ENCODE measurements at regions not wholly inside any gene's neighbourhood (a gene's known extent, or its start where the extent isn't known, plus 50 kb on each side); places are given as distances from the start of the nearest gene placed in this dataset.

DNA sequence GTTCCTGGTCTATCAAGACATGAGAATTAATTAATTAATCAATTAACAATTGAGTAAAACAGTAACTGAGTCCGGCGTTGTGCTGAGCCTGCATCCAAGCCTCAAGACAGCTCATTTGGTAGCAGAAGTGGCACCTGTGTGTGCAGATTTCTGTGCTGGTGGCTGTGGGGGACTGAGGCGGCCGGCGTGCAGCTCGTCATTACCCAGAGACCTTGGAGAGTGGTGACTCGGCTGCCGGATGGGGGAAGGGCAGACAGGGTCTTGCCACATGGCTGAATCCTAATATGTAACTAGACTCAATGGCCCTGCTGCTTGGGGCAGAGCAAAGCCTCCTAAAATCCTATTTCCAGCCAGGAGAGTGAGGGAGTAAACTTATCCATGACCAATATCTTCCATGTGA is 510.2 kb downstream of the TCERG1L start:
- Histone ChIP-seq H4K8ac (ENCODE audit: low read length) (no peak overlapping the region), H3K36me3 (ENCODE audit: control insufficient read depth in 1 of 2, insufficient read depth in 2 of 2, low read depth in 1 of 2, low read length in 2 of 2) (no peaks in the 10 kb centered on the region), H3K18ac (ENCODE audit: low read depth in 1 of 2, low read length in 2 of 2) (no peak overlapping the region), H3K4me1 (ENCODE audit: control insufficient read depth, insufficient read depth, low read depth, low read length) (no peaks in the 10 kb centered on the region), H3K4ac (ENCODE audit: low read depth in 1 of 2, low read length in 2 of 2) (no peak overlapping the region), H2BK120ac (ENCODE audit: low read depth, low read length) (no peak overlapping the region), H3K23ac (ENCODE audit: low read length in 2 of 2) (no peak overlapping the region), H4K91ac (ENCODE audit: low read length) (no peak overlapping the region), H2BK5ac (ENCODE audit: low read depth, low read length, poor library complexity, severe bottlenecking) (no peak overlapping the region), H3K4me2 (ENCODE audit: low read length, poor library complexity, severe bottlenecking) (no peak overlapping the region), H2AK5ac (ENCODE audit: low read length, severe bottlenecking) (no peak overlapping the region), H3K9ac (ENCODE audit: low read length) (no peak overlapping the region), H3K27ac (ENCODE audit: low read length, poor library complexity, severe bottlenecking) (no peak overlapping the region), H3K14ac (ENCODE audit: low read length in 2 of 2) (no peak overlapping the region), H3K4me3 (ENCODE audit: insufficient read depth in 1 of 2, low read depth in 1 of 2, low read length in 2 of 2) (no peak overlapping the region), H2AFZ (ENCODE audit: low read depth, low read length) (no peak overlapping the region), H2BK12ac (ENCODE audit: low read length in 2 of 2) (no peak overlapping the region), H2BK15ac (ENCODE audit: low read depth, poor library complexity, severe bottlenecking) (no peak overlapping the region), H3K9me3 (ENCODE audit: control insufficient read depth, low read length) (peaks cover 8% of the 10 kb centered on the region), H3K79me1 (replicated peaks; ENCODE audit: low read length, poor library complexity, severe bottlenecking) (no peaks in the 10 kb centered on the region), H3K27me3 (ENCODE audit: control insufficient read depth in 1 of 2, insufficient read depth in 1 of 2, low read length in 2 of 2) (no peaks in the 10 kb centered on the region)
- WGBS, result 83% methylated on average over 8 of the region's 8 CpGs
- no peak for DNase-seq

DNA sequence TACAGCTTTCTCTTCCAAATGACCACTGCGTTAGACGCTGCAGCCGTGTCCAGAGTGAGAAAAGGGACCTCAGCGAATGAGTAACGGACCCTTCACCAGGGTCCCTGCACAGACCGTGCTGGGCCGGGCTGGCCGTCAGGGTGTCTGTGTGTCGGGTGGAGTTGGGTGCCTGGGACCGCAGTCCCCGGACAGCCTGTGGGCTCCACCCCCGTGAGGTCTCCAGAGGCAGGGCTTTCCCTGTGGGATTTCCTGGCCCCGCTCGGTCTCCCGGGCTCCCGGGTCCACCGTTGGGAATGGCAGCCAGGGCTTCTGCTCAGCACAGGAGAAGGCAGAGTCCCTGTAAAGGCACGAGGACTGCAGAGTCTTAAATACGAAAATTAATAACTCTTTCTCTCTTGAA is 509.7 kb downstream of the TCERG1L start:
- Histone ChIP-seq H3K79me1 (replicated peaks; ENCODE audit: low read length, poor library complexity, severe bottlenecking) (no peaks in the 10 kb centered on the region), H3K4me2 (ENCODE audit: low read length, poor library complexity, severe bottlenecking) (no peak overlapping the region), H3K4ac (ENCODE audit: low read depth in 1 of 2, low read length in 2 of 2) (no peak overlapping the region), H2BK5ac (ENCODE audit: low read depth, low read length, poor library complexity, severe bottlenecking) (no peak overlapping the region), H3K36me3 (ENCODE audit: control insufficient read depth in 1 of 2, insufficient read depth in 2 of 2, low read depth in 1 of 2, low read length in 2 of 2) (no peaks in the 10 kb centered on the region), H3K18ac (ENCODE audit: low read depth in 1 of 2, low read length in 2 of 2) (no peak overlapping the region), H4K91ac (ENCODE audit: low read length) (no peak overlapping the region), H3K9ac (ENCODE audit: low read length) (no peak overlapping the region), H3K27ac (ENCODE audit: low read length, poor library complexity, severe bottlenecking) (no peak overlapping the region), H2BK120ac (ENCODE audit: low read depth, low read length) (no peak overlapping the region), H2BK15ac (ENCODE audit: low read depth, poor library complexity, severe bottlenecking) (no peak overlapping the region), H3K14ac (ENCODE audit: low read length in 2 of 2) (no peak overlapping the region), H2BK12ac (ENCODE audit: low read length in 2 of 2) (no peak overlapping the region), H2AK5ac (ENCODE audit: low read length, severe bottlenecking) (no peak overlapping the region), H4K8ac (ENCODE audit: low read length) (no peak overlapping the region), H3K4me3 (ENCODE audit: insufficient read depth in 1 of 2, low read depth in 1 of 2, low read length in 2 of 2) (no peak overlapping the region), H3K23ac (ENCODE audit: low read length in 2 of 2) (no peak overlapping the region), H3K9me3 (ENCODE audit: control insufficient read depth, low read length) (peaks cover 8% of the 10 kb centered on the region), H3K4me1 (ENCODE audit: control insufficient read depth, insufficient read depth, low read depth, low read length) (no peaks in the 10 kb centered on the region), H2AFZ (ENCODE audit: low read depth, low read length) (no peak overlapping the region), H3K27me3 (ENCODE audit: control insufficient read depth in 1 of 2, insufficient read depth in 1 of 2, low read length in 2 of 2) (no peaks in the 10 kb centered on the region)
- WGBS, result 89% methylated on average over 17 of the region's 19 CpGs
- DNase-seq, result no peak

DNA sequence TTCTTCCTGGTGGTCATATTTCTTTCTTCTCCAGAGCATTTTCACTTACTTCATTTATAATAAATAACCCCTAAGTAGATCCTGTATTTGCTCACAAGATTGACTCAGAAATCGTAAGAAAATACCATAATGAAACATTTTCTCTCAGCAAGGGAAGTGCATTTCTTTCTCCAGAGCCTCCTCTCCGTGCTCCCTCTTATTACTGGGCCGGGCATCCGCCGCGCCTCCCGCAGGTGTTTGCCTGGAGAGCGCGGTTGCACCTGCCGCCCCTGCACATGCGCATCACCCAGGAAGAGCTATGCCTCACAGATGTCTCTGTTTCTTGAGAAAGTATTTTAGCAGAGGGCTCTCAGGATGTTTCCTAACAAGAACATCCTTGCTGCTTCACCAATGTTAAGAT is 509.2 kb downstream of the TCERG1L start:
- H2BK12ac ChIP-seq (ENCODE audit: low read length in 2 of 2), result no peak overlapping the region
- H3K4me3 ChIP-seq (ENCODE audit: insufficient read depth in 1 of 2, low read depth in 1 of 2, low read length in 2 of 2), result no peak overlapping the region
- H3K4me2 ChIP-seq (ENCODE audit: low read length, poor library complexity, severe bottlenecking), result no peak overlapping the region
- H3K79me1 ChIP-seq (replicated peaks; ENCODE audit: low read length, poor library complexity, severe bottlenecking), result no peaks in the 10 kb centered on the region
- no peak for DNase-seq
- H3K9ac ChIP-seq (ENCODE audit: low read length), result no peak overlapping the region
- H3K36me3 ChIP-seq (ENCODE audit: control insufficient read depth in 1 of 2, insufficient read depth in 2 of 2, low read depth in 1 of 2, low read length in 2 of 2), result no peaks in the 10 kb centered on the region
- no peak overlapping the region for H3K14ac ChIP-seq (ENCODE audit: low read length in 2 of 2)
- H4K8ac ChIP-seq (ENCODE audit: low read length), result no peak overlapping the region
- H3K18ac ChIP-seq (ENCODE audit: low read depth in 1 of 2, low read length in 2 of 2), result no peak overlapping the region
- no peak overlapping the region for H2BK15ac ChIP-seq (ENCODE audit: low read depth, poor library complexity, severe bottlenecking)
- WGBS, result 83% methylated on average over 10 of the region's 11 CpGs
- H3K27me3 ChIP-seq (ENCODE audit: control insufficient read depth in 1 of 2, insufficient read depth in 1 of 2, low read length in 2 of 2), result no peaks in the 10 kb centered on the region
- H4K91ac ChIP-seq (ENCODE audit: low read length), result no peak overlapping the region
- no peak overlapping the region for H3K4ac ChIP-seq (ENCODE audit: low read depth in 1 of 2, low read length in 2 of 2)
- H2AFZ ChIP-seq (ENCODE audit: low read depth, low read length), result no peak overlapping the region
- no peak overlapping the region for H3K23ac ChIP-seq (ENCODE audit: low read length in 2 of 2)
- no peak overlapping the region for H2BK120ac ChIP-seq (ENCODE audit: low read depth, low read length)
- H3K9me3 ChIP-seq (ENCODE audit: control insufficient read depth, low read length), result peaks cover 8% of the 10 kb centered on the region
- no peak overlapping the region for H3K27ac ChIP-seq (ENCODE audit: low read length, poor library complexity, severe bottlenecking)
- H3K4me1 ChIP-seq (ENCODE audit: control insufficient read depth, insufficient read depth, low read depth, low read length), result no peaks in the 10 kb centered on the region
- no peak overlapping the region for H2BK5ac ChIP-seq (ENCODE audit: low read depth, low read length, poor library complexity, severe bottlenecking)
- H2AK5ac ChIP-seq (ENCODE audit: low read length, severe bottlenecking), result no peak overlapping the region

DNA sequence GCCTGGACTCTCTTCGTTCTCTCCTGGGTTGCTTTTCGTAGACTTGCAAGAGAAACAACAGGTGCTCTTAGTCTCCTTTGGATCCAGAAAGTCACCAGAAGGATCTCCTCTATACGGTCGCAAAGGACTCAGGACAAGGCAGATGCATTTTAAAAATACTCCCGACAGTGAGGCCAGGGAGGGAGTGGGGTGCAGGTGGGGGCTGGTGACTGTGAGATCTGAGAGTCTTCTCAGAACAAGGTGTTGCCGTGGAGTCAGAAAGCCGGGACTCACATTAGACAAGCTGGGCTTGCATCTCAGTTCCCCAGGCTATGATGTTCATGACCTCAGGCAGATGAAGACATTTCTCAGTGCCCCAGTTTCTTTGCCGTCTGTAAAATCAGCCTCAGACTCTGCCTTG is 507.2 kb downstream of the TCERG1L start:
- DNase-seq, result no peak
- H2BK5ac ChIP-seq (ENCODE audit: low read depth, low read length, poor library complexity, severe bottlenecking), result no peak overlapping the region
- H2AFZ ChIP-seq (ENCODE audit: low read depth, low read length), result no peak overlapping the region
- no peak overlapping the region for H3K4me2 ChIP-seq (ENCODE audit: low read length, poor library complexity, severe bottlenecking)
- no peak overlapping the region for H2BK120ac ChIP-seq (ENCODE audit: low read depth, low read length)
- H3K9ac ChIP-seq (ENCODE audit: low read length), result no peak overlapping the region
- H4K8ac ChIP-seq (ENCODE audit: low read length), result no peak overlapping the region
- no peaks in the 10 kb centered on the region for H3K27me3 ChIP-seq (ENCODE audit: control insufficient read depth in 1 of 2, insufficient read depth in 1 of 2, low read length in 2 of 2)
- no peak overlapping the region for H3K4me3 ChIP-seq (ENCODE audit: insufficient read depth in 1 of 2, low read depth in 1 of 2, low read length in 2 of 2)
- H3K27ac ChIP-seq (ENCODE audit: low read length, poor library complexity, severe bottlenecking), result no peak overlapping the region
- peaks cover 8% of the 10 kb centered on the region for H3K9me3 ChIP-seq (ENCODE audit: control insufficient read depth, low read length)
- no peak overlapping the region for H3K18ac ChIP-seq (ENCODE audit: low read depth in 1 of 2, low read length in 2 of 2)
- H4K91ac ChIP-seq (ENCODE audit: low read length), result no peak overlapping the region
- H2AK5ac ChIP-seq (ENCODE audit: low read length, severe bottlenecking), result no peak overlapping the region
- H3K4ac ChIP-seq (ENCODE audit: low read depth in 1 of 2, low read length in 2 of 2), result no peak overlapping the region
- no peaks in the 10 kb centered on the region for H3K36me3 ChIP-seq (ENCODE audit: control insufficient read depth in 1 of 2, insufficient read depth in 2 of 2, low read depth in 1 of 2, low read length in 2 of 2)
- H3K23ac ChIP-seq (ENCODE audit: low read length in 2 of 2), result no peak overlapping the region
- 91% methylated on average over 8 of the region's 8 CpGs for WGBS
- H2BK12ac ChIP-seq (ENCODE audit: low read length in 2 of 2), result no peak overlapping the region
- H3K4me1 ChIP-seq (ENCODE audit: control insufficient read depth, insufficient read depth, low read depth, low read length), result no peaks in the 10 kb centered on the region
- no peak overlapping the region for H2BK15ac ChIP-seq (ENCODE audit: low read depth, poor library complexity, severe bottlenecking)
- no peaks in the 10 kb centered on the region for H3K79me1 ChIP-seq (replicated peaks; ENCODE audit: low read length, poor library complexity, severe bottlenecking)
- no peak overlapping the region for H3K14ac ChIP-seq (ENCODE audit: low read length in 2 of 2)
